H1 (cell line): ENCODE measurements at regions not wholly inside any gene's neighbourhood (a gene's known extent, or its start where the extent isn't known, plus 50 kb on each side); places are given as distances from the start of the nearest gene placed in this dataset.

Source experiments
- CTCF ChIA-PET: fragments of 300-600 bp; sonication (Branson Sonifier 250); formaldehyde crosslinking; loops from one replicate; lab custom pipeline; 2021; ENCODE audit not compliant: partially characterized antibody; lab: Charles Lee
- POLR2A ChIA-PET: fragments of 300-600 bp; sonication (Branson Sonifier 250); formaldehyde crosslinking; loops from one replicate; lab custom pipeline; 2021; ENCODE audit warnings: inconsistent platforms; ENCODE audit not compliant: partially characterized antibody; lab: Charles Lee
- DNase-seq, 2 experiments: peaks; one replicate each; pipeline versions ENCODE4 v3.0.0 to v3.0.0-alpha.2; 2010 to 2022; ENCODE audit warnings: low spot score in 2 of 2, low read depth in 1 of 2, mixed read lengths in 1 of 2
- FAIRE-seq: peaks from 2 replicates; lab custom pipeline; 2011; peaks lifted over from hg19 to GRCh38; lab: Jason Lieb, UNC
- H2AFZ ChIP-seq: 2 replicates; pipeline ENCODE4 v1.8.1; 2012; ENCODE audit warnings: low read length, inconsistent platforms
- H2AK5ac ChIP-seq: 2 replicates; pipeline ENCODE4 v1.6.1; 2013; ENCODE audit warnings: low read depth, low read length
- H2BK120ac ChIP-seq: replicated peaks from 2 replicates; pipeline ENCODE3; 2013; ENCODE audit warnings: low read depth, low read length, inconsistent platforms
- H2BK12ac ChIP-seq: 2 replicates; pipeline ENCODE4 v1.6.1; 2013; ENCODE audit warnings: low read depth, low read length
- H2BK15ac ChIP-seq: 2 replicates; pipeline ENCODE4 v1.6.1; 2013; ENCODE audit warnings: low read length
- H2BK20ac ChIP-seq: 2 replicates; pipeline ENCODE4 v1.6.1; 2013; ENCODE audit warnings: low read length
- H2BK5ac ChIP-seq: 2 replicates; pipeline ENCODE4 v1.6.1; 2013; ENCODE audit warnings: low read depth, low read length
- H3K14ac ChIP-seq: 2 replicates; pipeline ENCODE4 v1.6.1; 2013; ENCODE audit warnings: inconsistent platforms; ENCODE audit not compliant: insufficient read length
- H3K18ac ChIP-seq: 2 replicates; pipeline ENCODE4 v1.6.1; 2013; ENCODE audit warnings: low read length; ENCODE audit errors: extremely low read depth
- H3K23ac ChIP-seq: 2 replicates; pipeline ENCODE4 v1.6.1; 2013; ENCODE audit warnings: inconsistent platforms; ENCODE audit not compliant: insufficient read length
- H3K23me2 ChIP-seq: 2 replicates; pipeline ENCODE4 v1.6.1; 2013; ENCODE audit warnings: low read depth, low read length
- H3K27ac ChIP-seq: 2 replicates; pipeline ENCODE4 v1.6.1; 2011; ENCODE audit warnings: low read depth, low read length, inconsistent platforms
- H3K27me3 ChIP-seq, 4 experiments: replicated peaks in 1 of 4; 1 replicate in 1 of 4; 2 replicates in 3 of 4; pipeline versions ENCODE4 v1.6.1 to v1.8.1; 2011 to 2013; ENCODE audit warnings: low read length in 3 of 4, mild to moderate bottlenecking in 3 of 4, inconsistent platforms in 2 of 4, mixed read lengths in 2 of 4, moderate library complexity in 1 of 4; ENCODE audit not compliant: control insufficient read depth in 3 of 4, insufficient read depth in 3 of 4; ENCODE audit errors: extremely low read depth in 1 of 4
- H3K36me3 ChIP-seq, 4 experiments: 2 replicates each; pipeline versions ENCODE4 v1.6.1 to v1.8.1; 2011 to 2013; ENCODE audit warnings: mild to moderate bottlenecking in 4 of 4, low read length in 3 of 4, moderate library complexity in 2 of 4, control low read depth in 1 of 4, inconsistent platforms in 1 of 4; ENCODE audit not compliant: insufficient read depth in 4 of 4, control insufficient read depth in 2 of 4
- H3K4ac ChIP-seq: replicated peaks from 2 replicates; pipeline ENCODE3; 2013; ENCODE audit warnings: low read length, low read depth, mixed read lengths, inconsistent platforms; ENCODE audit not compliant: insufficient read length
- H3K4me1 ChIP-seq, 4 experiments: replicated peaks in 1 of 4; 1 replicate in 1 of 4; 2 replicates in 3 of 4; pipeline versions ENCODE4 v1.6.1 to v1.8.1; 2011 to 2013; ENCODE audit warnings: low read length in 3 of 4, inconsistent platforms in 2 of 4, mixed read lengths in 1 of 4; ENCODE audit not compliant: insufficient read depth in 4 of 4, control insufficient read depth in 3 of 4
- H3K4me2 ChIP-seq, 2 experiments: 2 replicates each; pipeline versions ENCODE4 v1.6.1 to v1.8.1; 2011 to 2013; ENCODE audit warnings: low read depth in 2 of 2, low read length in 2 of 2, control low read depth in 1 of 2, inconsistent platforms in 1 of 2, mild to moderate bottlenecking in 1 of 2; ENCODE audit not compliant: insufficient read depth in 1 of 2
- H3K4me3 ChIP-seq, 4 experiments: fragments of 200-600, 300-600 bp in 1 of 4; sonication (generic), shearing (Covaris generic), sonication (Bioruptor Twin) in 1 of 4; 2 replicates each; pipeline versions ENCODE4 v1.5.1 to v1.8.1; 2011 to 2016; ENCODE audit warnings: low read length in 4 of 4, low read depth in 3 of 4, control low read depth in 2 of 4, inconsistent platforms in 2 of 4, mild to moderate bottlenecking in 2 of 4, mixed read lengths in 1 of 4, moderate library complexity in 1 of 4; ENCODE audit not compliant: insufficient read depth in 2 of 4; ENCODE audit errors: extremely low read depth in 1 of 4
- H3K56ac ChIP-seq: replicated peaks from 2 replicates; pipeline ENCODE3; 2013; ENCODE audit warnings: low read depth, mild to moderate bottlenecking, mixed read lengths, low read length, inconsistent platforms; ENCODE audit not compliant: insufficient read length
- H3K79me1 ChIP-seq: 2 replicates; pipeline ENCODE4 v1.6.1; 2013; ENCODE audit warnings: low read depth, low read length, control low read depth
- H3K79me2 ChIP-seq, 2 experiments: 2 replicates each; pipeline versions ENCODE4 v1.6.1 to v1.8.1; 2012 to 2013; ENCODE audit warnings: low read length in 2 of 2, mild to moderate bottlenecking in 2 of 2, inconsistent platforms in 1 of 2; ENCODE audit not compliant: insufficient read depth in 2 of 2, control insufficient read depth in 1 of 2
- H3K9ac ChIP-seq, 4 experiments: replicated peaks in 1 of 4; 1 replicate in 1 of 4; 2 replicates in 3 of 4; pipeline versions ENCODE4 v1.6.1 to v1.8.1; 2011 to 2013; ENCODE audit warnings: low read depth in 3 of 4, low read length in 3 of 4, control low read depth in 2 of 4, mild to moderate bottlenecking in 2 of 4, moderate library complexity in 2 of 4, inconsistent platforms in 1 of 4; ENCODE audit errors: extremely low read depth in 1 of 4
- H3K9me3 ChIP-seq, 2 experiments: 2 replicates each; pipeline versions ENCODE4 v1.6.1 to v1.8.1; 2012 to 2013; ENCODE audit warnings: mild to moderate bottlenecking in 2 of 2, moderate library complexity in 2 of 2, control low read depth in 1 of 2, inconsistent platforms in 1 of 2, low read depth in 1 of 2, low read length in 1 of 2, mixed read lengths in 1 of 2; ENCODE audit not compliant: insufficient read depth in 2 of 2
- H4K20me1 ChIP-seq, 2 experiments: replicated peaks in 1 of 2; 2 replicates each; pipeline versions ENCODE3 to v1.8.1; 2011 to 2013; ENCODE audit warnings: inconsistent platforms in 2 of 2, low read length in 2 of 2, mild to moderate bottlenecking in 1 of 2; ENCODE audit not compliant: insufficient read depth in 2 of 2, control insufficient read depth in 1 of 2
- H4K5ac ChIP-seq: 2 replicates; pipeline ENCODE4 v1.6.1; 2013; ENCODE audit warnings: low read length, low read depth, mixed read lengths, inconsistent platforms; ENCODE audit not compliant: insufficient read length
- H4K8ac ChIP-seq: 2 replicates; pipeline ENCODE4 v1.8.0; 2013; ENCODE audit warnings: mild to moderate bottlenecking, moderate library complexity, low read length, inconsistent platforms; ENCODE audit not compliant: insufficient read depth; ENCODE audit errors: extremely low read depth
- H4K91ac ChIP-seq: replicated peaks from 2 replicates; pipeline ENCODE3; 2013; ENCODE audit warnings: low read length, mixed read lengths, inconsistent platforms; ENCODE audit not compliant: insufficient read length
- ATF2 ChIP-seq: IDR thresholded peaks from 2 replicates; pipeline ENCODE4 v1.6.1; 2012; ENCODE audit warnings: low read length, inconsistent platforms
- CBX5 ChIP-seq: fragments of 300-800, 300-1000 bp; sonication (generic); IDR thresholded peaks from 2 replicates; pipeline ENCODE4 v1.7.1; 2016; ENCODE audit warnings: antibody characterized with exemption, low read length, low read depth
- CHD1 ChIP-seq: IDR thresholded peaks from 2 replicates; pipeline ENCODE4 v1.6.1; 2012; ENCODE audit warnings: low read depth, low read length, improper control_type of control experiment
- EZH2 ChIP-seq: fragments of 200-600 bp; sonication (generic); IDR thresholded peaks from 2 replicates; pipeline ENCODE4 v1.7.1; 2012; ENCODE audit warnings: low read depth, mild to moderate bottlenecking, moderate library complexity, low read length, inconsistent platforms; ENCODE audit not compliant: severe bottlenecking
- KDM4A ChIP-seq: IDR thresholded peaks from one replicate; pipeline ENCODE4 v1.7.1; 2012; ENCODE audit warnings: low read depth, mild to moderate bottlenecking, moderate library complexity, low read length, inconsistent platforms; ENCODE audit not compliant: severe bottlenecking
- MAX ChIP-seq: IDR thresholded peaks from 2 replicates; pipeline ENCODE4 v1.6.1; 2012; ENCODE audit warnings: inconsistent platforms
- NRF1 ChIP-seq: IDR thresholded peaks from 2 replicates; pipeline ENCODE4 v1.6.1; 2011; ENCODE audit warnings: mild to moderate bottlenecking, low read depth, low read length, improper control_type of control experiment
- RAD21 ChIP-seq, 2 experiments: IDR thresholded peaks in 1 of 2; conservative IDR thresholded peaks in 1 of 2; 2 replicates each; pipeline ENCODE4 v1.6.1; 2011; ENCODE audit warnings: low read depth in 2 of 2, low read length in 2 of 2, improper control_type of control experiment in 1 of 2, inconsistent platforms in 1 of 2, mild to moderate bottlenecking in 1 of 2, moderate library complexity in 1 of 2
- RNF2 ChIP-seq: fragments of 200-900, 300-1000 bp; sonication (generic); IDR thresholded peaks from 2 replicates; pipeline ENCODE4 v1.7.1; 2016; ENCODE audit warnings: borderline replicate concordance, low read depth, mild to moderate bottlenecking, antibody characterized with exemption, low read length; ENCODE audit not compliant: poor library complexity, severe bottlenecking; ENCODE audit errors: missing control alignments
- TBP ChIP-seq: IDR thresholded peaks from 2 replicates; pipeline ENCODE4 v1.6.1; 2011; ENCODE audit warnings: low read depth, low read length, improper control_type of control experiment
- TCF12 ChIP-seq: IDR thresholded peaks from 2 replicates; pipeline ENCODE4 v1.6.1; 2011; ENCODE audit warnings: low read depth, mild to moderate bottlenecking, low read length

- Histone ChIP-seq H3K23me2 (no peaks in the 10 kb centered on the region), H4K91ac (no peak overlapping the region), H2BK12ac (no peak overlapping the region), H2AFZ (no peak overlapping the region), H3K4me1 (peaks cover 0 to 3% (median 2%) of the 10 kb centered on the region in 4 experiments; a peak in 2 of 7 replicates), H3K9ac (no peak overlapping the region), H3K36me3 (no peaks in the 10 kb centered on the region)
- FAIRE-seq: no peak
- ChIA-PET CTCF (interaction anchor here (1.0 to 1.7 kb wide), 3 partner anchors 68 to 288 kb away, joined by 3 to 4 read pairs (median 3); no protein-coding TSS in a partner anchor), POLR2A (no interaction called here)
- TF ChIP-seq RAD21 (IDR thresholded peaks at IDR 0.05 in 1 of 2, conservative IDR thresholded peaks at IDR 0.05 in 1 of 2; ENCODE audit: low read depth in 2 of 2, low read length in 2 of 2): no peak
- no peak for TF ChIP-seq TCF12
- TF ChIP-seq CBX5: no peak
- TF ChIP-seq KDM4A: no peak
- no peak for TF ChIP-seq TBP
- TF ChIP-seq RNF2: no peak
- TF ChIP-seq MAX: no peak
- TF ChIP-seq NRF1: no peak
- TF ChIP-seq EZH2: no peak
- TF ChIP-seq CHD1: no peak
- TF ChIP-seq ATF2: no peak
- TF ChIP-seq, all 59 proteins: peak for 0
- H2BK5ac ChIP-seq: no peak overlapping the region
- no peak overlapping the region for H2AK5ac ChIP-seq
- H3K9me3 ChIP-seq: no peaks in the 10 kb centered on the region
- H3K14ac ChIP-seq: no peak overlapping the region
- H4K20me1 ChIP-seq: no peaks in the 10 kb centered on the region
- H4K8ac ChIP-seq: no peak overlapping the region; the same call in 1 of the 2 replicates
- no peak overlapping the region for H3K4me3 ChIP-seq
- H3K79me2 ChIP-seq: no peaks in the 10 kb centered on the region
- no peak overlapping the region for H3K23ac ChIP-seq
- no peak overlapping the region for H2BK120ac ChIP-seq
- no peak overlapping the region for H4K5ac ChIP-seq
- no peak overlapping the region for H3K56ac ChIP-seq
- H3K4me2 ChIP-seq: no peak overlapping the region
- no peak overlapping the region for H3K18ac ChIP-seq
- no peak overlapping the region for H2BK20ac ChIP-seq
- no peaks in the 10 kb centered on the region for H3K79me1 ChIP-seq
- no peak for DNase-seq
- no peak overlapping the region for H3K27ac ChIP-seq
- H2BK15ac ChIP-seq: no peak overlapping the region
- no peak overlapping the region for H3K4ac ChIP-seq
- H3K27me3 ChIP-seq: no peaks in the 10 kb centered on the region
Measured at GRCh38 chr3:135448520-135448919, 517.0 kb upstream of the PPP2R3A start.
